ENCODE measurements at regions not wholly inside any gene's neighbourhood (a gene's known extent, or its start where the extent isn't known, plus 50 kb on each side); places are given as distances from the start of the nearest gene placed in this dataset.

DNA sequence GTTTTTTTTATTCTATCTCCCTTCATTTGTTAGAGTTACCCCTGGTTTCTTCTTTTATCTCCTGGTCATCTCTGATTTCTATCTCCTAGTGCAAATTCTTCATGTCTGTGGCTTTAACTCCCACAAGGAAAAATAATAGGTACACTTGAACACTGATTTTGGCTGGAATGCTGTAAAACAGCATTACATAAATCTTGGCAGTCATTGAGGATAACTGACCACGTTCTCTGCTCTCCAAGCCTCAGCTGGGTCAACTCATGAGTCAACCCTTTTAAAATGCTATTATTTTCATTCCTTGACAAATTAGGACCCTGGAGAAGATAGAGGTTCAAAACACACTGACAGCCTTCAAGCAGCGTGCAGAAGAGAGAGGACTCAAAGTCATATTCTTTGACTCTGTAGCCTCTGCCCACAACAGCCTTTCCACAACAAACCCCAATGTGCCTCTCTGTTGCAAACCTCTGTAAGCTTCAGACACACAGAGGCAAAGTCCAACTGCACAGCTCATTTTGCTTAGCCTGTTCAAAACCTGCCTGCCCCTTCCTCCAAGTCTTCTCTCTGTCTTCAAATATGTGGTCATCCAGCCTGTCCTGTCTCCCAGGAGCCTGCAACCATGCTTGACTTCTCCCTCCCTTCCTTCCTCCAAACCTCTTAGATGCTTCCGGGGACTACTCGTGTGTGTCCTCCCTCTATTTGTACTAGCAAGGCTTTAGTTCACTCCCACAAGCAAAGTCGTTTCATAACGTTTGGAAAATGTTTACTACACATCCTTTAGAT lies 398.4 kb downstream of the MED10 start:
- TF ChIP-seq EZH2 (IDR thresholded peaks at IDR 0.05; ENCODE audit: borderline replicate concordance, low read depth, low read length, poor library complexity, severe bottlenecking) = no peak
- TF ChIP-seq, protein P1, sequence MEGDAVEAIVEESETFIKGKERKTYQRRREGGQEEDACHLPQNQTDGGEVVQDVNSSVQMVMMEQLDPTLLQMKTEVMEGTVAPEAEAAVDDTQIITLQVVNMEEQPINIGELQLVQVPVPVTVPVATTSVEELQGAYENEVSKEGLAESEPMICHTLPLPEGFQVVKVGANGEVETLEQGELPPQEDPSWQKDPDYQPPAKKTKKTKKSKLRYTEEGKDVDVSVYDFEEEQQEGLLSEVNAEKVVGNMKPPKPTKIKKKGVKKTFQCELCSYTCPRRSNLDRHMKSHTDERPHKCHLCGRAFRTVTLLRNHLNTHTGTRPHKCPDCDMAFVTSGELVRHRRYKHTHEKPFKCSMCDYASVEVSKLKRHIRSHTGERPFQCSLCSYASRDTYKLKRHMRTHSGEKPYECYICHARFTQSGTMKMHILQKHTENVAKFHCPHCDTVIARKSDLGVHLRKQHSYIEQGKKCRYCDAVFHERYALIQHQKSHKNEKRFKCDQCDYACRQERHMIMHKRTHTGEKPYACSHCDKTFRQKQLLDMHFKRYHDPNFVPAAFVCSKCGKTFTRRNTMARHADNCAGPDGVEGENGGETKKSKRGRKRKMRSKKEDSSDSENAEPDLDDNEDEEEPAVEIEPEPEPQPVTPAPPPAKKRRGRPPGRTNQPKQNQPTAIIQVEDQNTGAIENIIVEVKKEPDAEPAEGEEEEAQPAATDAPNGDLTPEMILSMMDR (conservative IDR thresholded peaks at IDR 0.05; ENCODE audit: low read depth, low read length) = no peak
